ENCODE measurements at regions not wholly inside any gene's neighbourhood (a gene's known extent, or its start where the extent isn't known, plus 50 kb on each side); places are given as distances from the start of the nearest gene placed in this dataset.

DNA sequence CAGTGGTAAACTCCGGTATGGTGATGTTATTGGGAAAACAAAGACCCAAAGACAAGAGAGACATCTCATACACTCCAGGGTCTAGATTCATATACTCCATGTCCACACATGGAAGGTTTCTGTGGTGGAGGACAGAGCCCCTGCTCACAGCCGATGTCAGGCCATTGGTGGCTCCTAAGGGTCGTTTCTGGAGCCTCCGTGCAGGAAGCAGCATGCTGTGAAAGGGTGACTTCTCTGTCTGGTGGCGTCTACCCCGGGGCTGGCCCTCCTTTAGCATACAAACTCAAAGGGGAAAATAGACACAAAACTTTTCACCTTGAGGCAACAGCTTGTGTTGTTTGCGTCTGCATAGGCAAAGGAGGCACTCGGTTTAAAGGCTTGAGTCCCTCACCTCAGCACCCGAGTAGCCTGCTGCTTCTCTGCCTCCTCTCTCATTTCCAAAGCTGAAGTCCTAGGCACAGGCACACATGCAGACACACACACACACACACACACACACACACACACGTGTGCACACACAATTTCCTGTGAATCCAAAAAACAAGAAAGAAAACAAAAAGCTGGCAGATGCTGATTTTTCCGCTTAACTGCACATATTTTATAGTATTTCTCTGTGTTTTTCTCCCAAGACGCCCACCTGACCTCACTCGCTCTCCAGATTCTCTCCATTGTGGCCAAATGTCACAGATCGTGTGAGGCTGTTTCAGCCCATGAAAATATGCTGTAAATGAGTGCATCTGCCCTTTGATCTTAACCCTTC, 601.4 kb upstream of the MGMT start:
- Histone ChIP-seq H3K9me3 (ENCODE audit: control insufficient read depth in 3 of 3, low read length in 3 of 3) (no peaks in the 10 kb centered on the region), H3K9ac (ENCODE audit: low read depth in 1 of 3, low read length in 3 of 3) (no peak overlapping the region), H3K27me3 (ENCODE audit: control insufficient read depth in 3 of 3, insufficient read depth in 3 of 3, low read length in 3 of 3) (peaks cover 0 to 4% (median 0%) of the 10 kb centered on the region in 3 donors), H3K4me1 (ENCODE audit: control insufficient read depth in 3 of 3, insufficient read depth in 3 of 3, low read length in 3 of 3) (peaks cover 0 to 3% (median 3%) of the 10 kb centered on the region in 3 donors), H3K36me3 (ENCODE audit: control insufficient read depth in 3 of 3, insufficient read depth in 3 of 3, low read length in 3 of 3) (no peaks in the 10 kb centered on the region), H3K27ac (ENCODE audit: low read depth, low read length) (no peak overlapping the region), H3K4me3 (ENCODE audit: low read length in 3 of 3) (no peak overlapping the region)

GRCh38 chr10:128866551-128866950, 600.5 kb upstream of the MGMT start:
- Histone ChIP-seq H3K27me3 (ENCODE audit: control insufficient read depth in 3 of 3, insufficient read depth in 3 of 3, low read length in 3 of 3) (no peaks in the 10 kb centered on the region), H3K36me3 (ENCODE audit: control insufficient read depth in 3 of 3, insufficient read depth in 3 of 3, low read length in 3 of 3) (no peaks in the 10 kb centered on the region), H3K9me3 (ENCODE audit: control insufficient read depth in 3 of 3, low read length in 3 of 3) (no peaks in the 10 kb centered on the region), H3K9ac (ENCODE audit: low read depth in 1 of 3, low read length in 3 of 3) (no peak overlapping the region), H3K27ac (ENCODE audit: low read depth, low read length) (no peak overlapping the region), H3K4me3 (ENCODE audit: low read length in 3 of 3) (no peak overlapping the region), H3K4me1 (ENCODE audit: control insufficient read depth in 3 of 3, insufficient read depth in 3 of 3, low read length in 3 of 3) (peaks cover 0 to 3% (median 3%) of the 10 kb centered on the region in 3 donors)

DNA sequence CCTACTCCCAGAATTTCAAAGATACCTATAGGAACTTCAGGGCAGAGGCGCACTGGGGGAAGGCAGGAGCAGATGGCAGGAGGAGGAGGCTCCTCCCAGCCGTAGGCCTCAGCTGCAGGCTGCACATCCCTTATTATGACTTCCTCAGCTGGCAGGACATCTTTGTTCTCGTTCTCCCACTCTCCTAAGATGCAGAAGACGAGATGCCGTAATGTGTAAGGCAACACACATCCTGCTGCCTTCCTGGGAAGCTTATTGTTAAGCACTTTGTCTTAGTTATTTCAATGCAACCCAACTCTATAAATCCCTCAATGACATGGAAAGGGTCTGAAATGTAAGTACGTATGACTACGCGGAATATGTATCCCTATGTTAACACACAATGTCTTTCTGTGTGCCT, 599.8 kb upstream of the MGMT start:
- no peak overlapping the region for H3K27ac ChIP-seq (ENCODE audit: low read depth, low read length)

GRCh38 chr10:128867819-128868218, 599.2 kb upstream of the MGMT start:
- H3K27ac ChIP-seq (ENCODE audit: low read depth, low read length), result no peak overlapping the region
- peaks cover 0 to 3% (median 3%) of the 10 kb centered on the region in 3 donors for H3K4me1 ChIP-seq (ENCODE audit: control insufficient read depth in 3 of 3, insufficient read depth in 3 of 3, low read length in 3 of 3)
- no peaks in the 10 kb centered on the region for H3K9me3 ChIP-seq (ENCODE audit: control insufficient read depth in 3 of 3, low read length in 3 of 3)

More for the DNA sequence above, 599.8 kb upstream of the MGMT start:
- H3K4me3 ChIP-seq (ENCODE audit: low read length in 3 of 3), result no peak overlapping the region
- H3K9me3 ChIP-seq (ENCODE audit: control insufficient read depth in 3 of 3, low read length in 3 of 3), result no peaks in the 10 kb centered on the region
- no peaks in the 10 kb centered on the region for H3K27me3 ChIP-seq (ENCODE audit: control insufficient read depth in 3 of 3, insufficient read depth in 3 of 3, low read length in 3 of 3)
- H3K4me1 ChIP-seq (ENCODE audit: control insufficient read depth in 3 of 3, insufficient read depth in 3 of 3, low read length in 3 of 3), result peaks cover 0 to 3% (median 3%) of the 10 kb centered on the region in 3 donors
- H3K36me3 ChIP-seq (ENCODE audit: control insufficient read depth in 3 of 3, insufficient read depth in 3 of 3, low read length in 3 of 3), result no peaks in the 10 kb centered on the region
- no peak overlapping the region for H3K9ac ChIP-seq (ENCODE audit: low read depth in 1 of 3, low read length in 3 of 3)

GRCh38 chr10:128868481-128868880, 598.6 kb upstream of the MGMT start:
- H3K27ac ChIP-seq (ENCODE audit: low read depth, low read length), result no peak overlapping the region
- H3K9ac ChIP-seq (ENCODE audit: low read depth in 1 of 3, low read length in 3 of 3), result no peak overlapping the region
- peak overlapping the region in 1 of 3 donors; percentile 6 for H3K4me3 ChIP-seq (ENCODE audit: low read length in 3 of 3)
- peaks cover 0 to 3% (median 3%) of the 10 kb centered on the region in 3 donors for H3K4me1 ChIP-seq (ENCODE audit: control insufficient read depth in 3 of 3, insufficient read depth in 3 of 3, low read length in 3 of 3)
- no peaks in the 10 kb centered on the region for H3K9me3 ChIP-seq (ENCODE audit: control insufficient read depth in 3 of 3, low read length in 3 of 3)
- H3K36me3 ChIP-seq (ENCODE audit: control insufficient read depth in 3 of 3, insufficient read depth in 3 of 3, low read length in 3 of 3), result no peaks in the 10 kb centered on the region
- no peaks in the 10 kb centered on the region for H3K27me3 ChIP-seq (ENCODE audit: control insufficient read depth in 3 of 3, insufficient read depth in 3 of 3, low read length in 3 of 3)

More at GRCh38 chr10:128867819-128868218, 599.2 kb upstream of the MGMT start:
- no peak overlapping the region for H3K4me3 ChIP-seq (ENCODE audit: low read length in 3 of 3)
- H3K36me3 ChIP-seq (ENCODE audit: control insufficient read depth in 3 of 3, insufficient read depth in 3 of 3, low read length in 3 of 3), result no peaks in the 10 kb centered on the region
- H3K9ac ChIP-seq (ENCODE audit: low read depth in 1 of 3, low read length in 3 of 3), result no peak overlapping the region
- H3K27me3 ChIP-seq (ENCODE audit: control insufficient read depth in 3 of 3, insufficient read depth in 3 of 3, low read length in 3 of 3), result no peaks in the 10 kb centered on the region

GRCh38 chr10:128869101-128869749, 597.8 kb upstream of the MGMT start:
- no peak overlapping the region for H3K4me3 ChIP-seq (ENCODE audit: low read length in 3 of 3)
- H3K9me3 ChIP-seq (ENCODE audit: control insufficient read depth in 3 of 3, low read length in 3 of 3), result no peaks in the 10 kb centered on the region
- H3K9ac ChIP-seq (ENCODE audit: low read depth in 1 of 3, low read length in 3 of 3), result no peak overlapping the region
- no peaks in the 10 kb centered on the region for H3K27me3 ChIP-seq (ENCODE audit: control insufficient read depth in 3 of 3, insufficient read depth in 3 of 3, low read length in 3 of 3)
- peaks cover 0 to 3% (median 3%) of the 10 kb centered on the region in 3 donors for H3K4me1 ChIP-seq (ENCODE audit: control insufficient read depth in 3 of 3, insufficient read depth in 3 of 3, low read length in 3 of 3)
- no peak overlapping the region for H3K27ac ChIP-seq (ENCODE audit: low read depth, low read length)
- H3K36me3 ChIP-seq (ENCODE audit: control insufficient read depth in 3 of 3, insufficient read depth in 3 of 3, low read length in 3 of 3), result no peaks in the 10 kb centered on the region

DNA sequence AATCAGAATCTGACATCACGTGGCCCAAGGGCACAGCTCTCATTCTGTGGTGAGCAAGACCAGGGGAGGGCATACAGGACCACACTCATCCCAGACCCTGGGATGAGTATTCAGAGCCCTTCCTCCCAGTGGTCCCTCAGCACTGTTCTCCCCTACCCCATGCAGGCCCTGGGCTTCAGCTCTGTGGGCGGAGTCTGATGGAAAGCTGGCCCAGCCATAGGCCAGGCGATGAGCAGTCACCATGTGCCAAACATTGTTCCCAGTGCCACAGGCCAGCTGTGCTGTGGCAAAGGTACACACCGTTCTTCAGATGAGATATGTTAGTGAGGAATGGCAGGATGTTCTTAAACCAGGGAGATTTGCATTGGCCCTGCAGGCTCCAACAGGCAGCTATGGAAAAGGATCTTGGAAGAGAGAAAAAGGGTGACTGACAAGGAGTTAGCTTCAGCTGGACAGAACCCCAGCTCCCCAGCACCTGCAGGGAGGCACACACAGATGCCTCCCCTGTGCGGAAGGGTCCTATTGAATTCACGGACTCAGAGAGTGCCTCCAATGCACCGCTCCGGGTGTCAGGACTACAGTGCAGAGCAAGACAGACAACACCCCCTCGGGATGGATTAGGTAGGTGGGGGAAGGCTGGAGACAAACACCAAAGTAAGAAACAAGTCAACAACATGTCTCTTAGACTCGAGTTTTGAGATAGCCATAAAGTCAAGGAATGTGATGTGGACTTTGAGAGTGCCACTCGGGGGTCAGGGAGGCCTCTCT, 596.0 kb upstream of the MGMT start:
- no peaks in the 10 kb centered on the region for H3K27me3 ChIP-seq (ENCODE audit: control insufficient read depth in 3 of 3, insufficient read depth in 3 of 3, low read length in 3 of 3)
- no peak overlapping the region for H3K9ac ChIP-seq (ENCODE audit: low read depth in 1 of 3, low read length in 3 of 3)
- H3K9me3 ChIP-seq (ENCODE audit: control insufficient read depth in 3 of 3, low read length in 3 of 3), result no peaks in the 10 kb centered on the region
- H3K4me3 ChIP-seq (ENCODE audit: low read length in 3 of 3), result no peak overlapping the region
- no peaks in the 10 kb centered on the region for H3K36me3 ChIP-seq (ENCODE audit: control insufficient read depth in 3 of 3, insufficient read depth in 3 of 3, low read length in 3 of 3)
- H3K27ac ChIP-seq (ENCODE audit: low read depth, low read length), result no peak overlapping the region
- peaks cover 3% of the 10 kb centered on the region in 3 donors for H3K4me1 ChIP-seq (ENCODE audit: control insufficient read depth in 3 of 3, insufficient read depth in 3 of 3, low read length in 3 of 3)

DNA sequence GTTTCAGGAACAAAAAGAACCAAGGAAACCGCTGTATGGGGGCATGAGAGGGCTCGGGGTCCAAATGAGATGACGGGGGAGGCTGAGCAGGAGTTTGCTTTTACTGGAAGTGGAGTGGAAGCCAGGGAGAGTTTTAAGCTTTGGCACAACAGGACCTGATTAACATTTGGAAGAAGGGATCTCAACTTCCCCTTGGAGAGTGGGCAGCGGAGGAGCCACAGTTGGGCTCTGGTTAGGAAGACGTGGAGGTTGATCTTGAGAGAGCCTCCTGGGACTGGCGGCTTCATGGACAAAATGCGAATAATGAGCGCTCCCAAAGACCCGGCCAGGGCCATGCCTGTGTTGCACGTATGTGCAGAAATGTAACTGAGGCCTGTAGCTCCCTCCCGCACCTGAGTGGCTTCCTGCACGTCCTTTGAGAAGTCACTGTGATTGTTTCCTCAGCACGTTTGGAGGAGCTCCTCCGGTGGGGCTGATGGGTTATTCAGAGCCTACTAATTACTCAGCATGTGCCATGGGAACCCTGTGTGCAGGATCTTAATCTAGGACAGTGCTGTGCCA, 595.3 kb upstream of the MGMT start:
- Histone ChIP-seq H3K9ac (ENCODE audit: low read depth in 1 of 3, low read length in 3 of 3) (no peak overlapping the region), H3K4me1 (ENCODE audit: control insufficient read depth in 3 of 3, insufficient read depth in 3 of 3, low read length in 3 of 3) (peaks cover 3% of the 10 kb centered on the region in 3 donors), H3K4me3 (ENCODE audit: low read length in 3 of 3) (no peak overlapping the region)

DNA sequence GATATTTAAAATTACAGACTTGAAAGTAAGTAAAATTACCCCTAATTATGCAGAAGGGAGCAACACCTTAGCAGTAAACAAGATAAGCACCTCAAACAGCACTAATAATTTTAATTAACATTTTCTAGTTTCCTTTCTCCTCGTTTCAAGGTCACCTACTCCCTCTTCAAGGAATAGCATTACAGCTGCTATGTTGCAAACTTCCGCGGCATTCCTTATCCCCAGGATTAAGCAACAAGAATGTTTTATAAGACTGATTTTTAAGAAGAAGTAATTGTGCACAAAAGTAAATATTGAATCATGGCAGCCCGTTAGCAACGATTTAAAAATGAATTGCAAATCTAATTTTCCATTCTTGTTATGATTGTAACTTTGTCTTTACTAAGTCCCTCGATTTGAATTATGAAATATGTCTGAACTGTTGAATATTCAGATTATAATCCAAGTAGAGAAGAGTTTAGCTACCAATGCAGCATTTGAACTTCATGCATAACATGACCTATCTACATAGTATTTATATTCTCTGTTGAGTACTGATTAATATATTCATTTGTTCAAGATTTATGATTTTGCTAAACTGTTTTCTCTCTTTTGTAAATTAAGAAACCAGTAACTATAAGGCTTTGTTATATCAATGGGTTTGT, 593.5 kb upstream of the MGMT start:
- Histone ChIP-seq H3K4me3 (ENCODE audit: low read length in 3 of 3) (no peak overlapping the region), H3K9me3 (ENCODE audit: control insufficient read depth in 3 of 3, low read length in 3 of 3) (no peaks in the 10 kb centered on the region), H3K36me3 (ENCODE audit: control insufficient read depth in 3 of 3, insufficient read depth in 3 of 3, low read length in 3 of 3) (no peaks in the 10 kb centered on the region), H3K27me3 (ENCODE audit: control insufficient read depth in 3 of 3, insufficient read depth in 3 of 3, low read length in 3 of 3) (no peaks in the 10 kb centered on the region), H3K4me1 (ENCODE audit: control insufficient read depth in 3 of 3, insufficient read depth in 3 of 3, low read length in 3 of 3) (peaks cover 2 to 3% (median 3%) of the 10 kb centered on the region in 3 donors), H3K9ac (ENCODE audit: low read depth in 1 of 3, low read length in 3 of 3) (no peak overlapping the region), H3K27ac (ENCODE audit: low read depth, low read length) (no peak overlapping the region)

More for the DNA sequence above, 595.3 kb upstream of the MGMT start:
- Histone ChIP-seq H3K36me3 (ENCODE audit: control insufficient read depth in 3 of 3, insufficient read depth in 3 of 3, low read length in 3 of 3) (no peaks in the 10 kb centered on the region), H3K27ac (ENCODE audit: low read depth, low read length) (no peak overlapping the region), H3K27me3 (ENCODE audit: control insufficient read depth in 3 of 3, insufficient read depth in 3 of 3, low read length in 3 of 3) (no peaks in the 10 kb centered on the region), H3K9me3 (ENCODE audit: control insufficient read depth in 3 of 3, low read length in 3 of 3) (no peaks in the 10 kb centered on the region)

Measured in skeletal muscle tissue (tissue), 3 donors.